Thyroid gland (tissue), 4 donors: ENCODE measurements at regions not wholly inside any gene's neighbourhood (a gene's known extent, or its start where the extent isn't known, plus 50 kb on each side); places are given as distances from the start of the nearest gene placed in this dataset.

Experiments used
- DNase-seq, 2 donors: peaks; one replicate each; pipeline ENCODE4 v3.0.0-alpha.2; 2019
- H3K27ac ChIP-seq, 3 donors: fragments of 200-600 bp; sonication (generic); 1 replicate in 2 of 3; 2 replicates in 1 of 3; pipeline ENCODE4 v1.5.1; 2016 to 2019; ENCODE audit warnings: mild to moderate bottlenecking in 1 of 3, moderate library complexity in 1 of 3
- H3K27me3 ChIP-seq: fragments of 200-600 bp; sonication (generic); one replicate; pipeline ENCODE4 v1.5.1; 2019
- H3K36me3 ChIP-seq, 2 donors: fragments of 200-600 bp; sonication (generic); one replicate each; pipeline ENCODE4 v1.5.1; 2016 to 2019
- H3K4me1 ChIP-seq, 2 donors: fragments of 200-600 bp; sonication (generic); one replicate each; pipeline ENCODE4 v1.5.1; 2017 to 2019
- H3K4me3 ChIP-seq, 3 donors: fragments of 200-600 bp; sonication (generic); replicated peaks in 1 of 3; 1 replicate in 2 of 3; 2 replicates in 1 of 3; pipeline ENCODE4 v1.5.1; 2016; ENCODE audit warnings: mild to moderate bottlenecking in 1 of 3
- H3K9me3 ChIP-seq: fragments of 200-600 bp; sonication (generic); one replicate; pipeline ENCODE4 v1.5.1; 2017
- CTCF ChIP-seq, 6 experiments: fragments of 200-600 bp in 3 of 6; fragments of 450-650 bp in 3 of 6; sonication (generic) in 3 of 6; IDR thresholded peaks; one replicate each; pipeline ENCODE4 v1.5.1; 2016 to 2019; ENCODE audit warnings: antibody characterized with exemption in 6 of 6, mild to moderate bottlenecking in 2 of 6, inconsistent platforms in 1 of 6, moderate library complexity in 1 of 6
- POLR2A ChIP-seq, 2 donors: fragments of 450-650 bp; IDR thresholded peaks; one replicate each; pipeline ENCODE4 v1.6.1; 2017; ENCODE audit warnings: antibody characterized with exemption in 2 of 2, mild to moderate bottlenecking in 2 of 2, moderate library complexity in 1 of 2
- whole genome bisulfite sequencing, 2 donors: methylation state at CpG; one replicate each; pipeline ENCODE4 v1.1.5; 2017; 5-methylcytosine and 5-hydroxymethylcytosine counted together
- intact Hi-C: fragments of 100-400 bp; cut with DNase I; formaldehyde crosslinking; loops from one replicate; pipeline ENCODE4 v1.15.1; 2023

DNA sequence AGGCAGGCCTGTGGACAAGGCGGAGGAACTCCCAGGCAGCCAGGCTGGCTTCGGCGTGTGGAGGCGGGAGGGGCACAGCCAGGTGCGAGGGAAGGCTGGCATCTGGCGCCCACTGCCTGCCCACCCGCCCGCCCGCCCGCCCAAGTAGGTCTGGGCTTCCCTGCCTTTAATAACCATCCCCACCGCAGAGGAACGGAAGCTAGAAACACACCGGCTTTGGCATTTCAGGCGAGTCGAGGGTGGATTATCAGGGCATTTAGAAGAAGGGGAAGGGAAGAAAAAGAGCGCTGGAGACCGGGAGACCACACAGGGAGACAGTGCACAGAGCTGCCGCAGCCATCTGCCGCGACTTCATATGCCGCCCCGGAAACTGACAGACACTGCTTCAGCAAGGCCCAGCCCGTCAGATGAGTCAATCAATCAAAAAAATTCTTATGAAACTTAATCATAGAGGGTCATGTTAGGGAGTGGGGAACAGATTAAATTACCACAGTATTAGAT is 199.7 kb downstream of the TSHZ3 start:
- H3K4me3 ChIP-seq: no peak overlapping the region
- H3K36me3 ChIP-seq: no peaks in the 10 kb centered on the region
- no peaks in the 10 kb centered on the region for H3K27me3 ChIP-seq
- 91 to 93% methylated on average over 14 to 23 of the region's 23 CpGs for WGBS, 2 donors
- TF ChIP-seq POLR2A (IDR thresholded peaks at IDR 0.05) (no peak), CTCF (IDR thresholded peaks at IDR 0.05) (no peak)
- intact Hi-C loops: no loop called here
- peaks cover 6 to 8% of the 10 kb centered on the region in 2 donors for H3K4me1 ChIP-seq
- H3K9me3 ChIP-seq: no peaks in the 10 kb centered on the region
- H3K27ac ChIP-seq: no peak overlapping the region
- no peak for DNase-seq

DNA sequence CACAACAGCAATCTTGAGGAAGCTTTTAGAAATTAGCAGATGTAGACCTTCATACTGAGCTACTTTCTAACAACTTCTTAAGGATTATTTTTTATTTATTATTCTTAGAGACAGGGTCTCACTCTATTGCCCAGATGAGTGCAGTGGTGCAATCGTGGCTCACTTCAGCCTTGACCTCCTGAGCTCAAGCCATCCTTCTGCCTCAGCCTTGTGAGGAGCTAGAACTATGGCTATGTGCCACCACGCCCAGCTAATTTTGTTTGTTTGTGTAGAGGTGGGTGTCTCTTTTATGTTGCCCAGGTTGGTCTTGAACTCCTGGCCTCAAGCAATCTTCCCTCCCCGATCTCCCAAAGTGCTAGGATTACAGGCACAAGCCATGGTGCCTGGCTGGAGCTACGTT is 200.6 kb downstream of the TSHZ3 start:
- Histone ChIP-seq H3K27me3 (no peaks in the 10 kb centered on the region), H3K4me3 (no peak overlapping the region), H3K4me1 (peaks cover 6 to 11% of the 10 kb centered on the region in 2 donors), H3K36me3 (no peaks in the 10 kb centered on the region), H3K9me3 (no peaks in the 10 kb centered on the region), H3K27ac (no peak overlapping the region)
- 59 to 73% methylated on average over 4 of the region's 4 CpGs for WGBS, 2 donors
- TF ChIP-seq CTCF (IDR thresholded peaks at IDR 0.05): no peak
- no peak for TF ChIP-seq POLR2A (IDR thresholded peaks at IDR 0.05)
- intact Hi-C loops: no loop called here
- DNase-seq: peak; percentile 76 to 80

DNA sequence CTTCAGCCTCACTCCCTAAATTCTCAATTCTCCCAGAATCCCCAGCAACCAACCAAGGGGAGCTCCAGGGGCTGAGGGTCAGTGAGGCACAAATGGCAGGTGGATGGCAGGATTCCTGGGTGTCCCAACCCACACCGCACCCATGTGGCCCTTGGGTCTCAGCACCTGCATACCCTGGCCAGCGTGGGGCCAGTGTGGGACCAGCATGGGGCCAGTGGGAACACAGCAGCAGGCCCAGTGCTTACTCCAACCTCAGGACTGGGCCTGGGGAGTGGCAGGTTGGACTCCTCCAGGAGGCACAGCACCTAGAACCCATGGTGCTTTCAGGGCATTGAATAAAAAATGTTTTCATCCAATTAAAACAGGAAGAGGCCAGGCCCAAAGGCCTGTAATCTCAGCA is 202.0 kb downstream of the TSHZ3 start:
- Histone ChIP-seq H3K27me3 (no peaks in the 10 kb centered on the region), H3K27ac (no peak overlapping the region), H3K4me1 (peaks cover 6 to 11% of the 10 kb centered on the region in 2 donors), H3K9me3 (no peaks in the 10 kb centered on the region), H3K4me3 (no peak overlapping the region), H3K36me3 (no peaks in the 10 kb centered on the region)
- WGBS, 2 donors: 100% methylated on average over 2 of the region's 2 CpGs; no CpG with 5 or more reads in 1 of the 2 donors
- intact Hi-C loops: no loop called here
- DNase-seq: no peak
- TF ChIP-seq CTCF (IDR thresholded peaks at IDR 0.05): no peak
- no peak for TF ChIP-seq POLR2A (IDR thresholded peaks at IDR 0.05)

DNA sequence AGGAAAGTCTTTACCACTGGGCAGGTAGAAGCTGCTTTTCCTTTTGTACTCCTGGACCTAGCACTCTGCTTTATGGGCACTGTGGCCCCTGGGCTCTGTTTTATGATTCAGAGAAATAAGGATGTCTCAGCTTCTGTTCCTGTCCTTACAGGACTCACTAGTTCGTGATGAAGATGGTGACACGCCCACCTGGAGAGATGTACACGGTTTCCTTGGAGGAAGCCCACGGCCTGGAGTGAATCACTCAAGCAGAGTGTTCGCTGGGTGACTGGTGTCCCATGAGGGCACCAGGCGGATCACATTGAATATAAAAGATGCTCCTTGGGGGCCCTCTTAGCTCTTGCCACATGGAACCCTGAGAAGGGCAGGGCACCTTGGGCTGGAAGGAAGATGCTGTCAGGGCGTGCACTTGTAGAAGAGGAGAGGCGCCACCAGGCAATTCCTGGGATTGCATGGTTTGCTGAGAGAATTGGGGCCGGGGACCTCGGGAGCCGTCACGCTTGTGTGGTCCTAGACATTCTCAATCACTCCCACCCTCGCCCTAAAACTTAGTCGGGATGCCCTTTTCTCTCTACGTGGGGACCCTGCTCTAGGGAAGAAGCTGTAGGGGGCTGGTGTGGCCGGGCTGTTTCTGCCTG is 202.6 kb downstream of the TSHZ3 start:
- 86 to 87% methylated on average over 14 to 16 of the region's 16 CpGs for WGBS, 2 donors
- intact Hi-C loops: no loop called here
- H3K27me3 ChIP-seq: no peaks in the 10 kb centered on the region
- H3K4me1 ChIP-seq: peaks cover 6 to 11% of the 10 kb centered on the region in 2 donors
- H3K9me3 ChIP-seq: no peaks in the 10 kb centered on the region
- no peak overlapping the region for H3K4me3 ChIP-seq
- TF ChIP-seq CTCF (IDR thresholded peaks at IDR 0.05) (no peak), POLR2A (IDR thresholded peaks at IDR 0.05) (no peak)
- H3K36me3 ChIP-seq: no peaks in the 10 kb centered on the region
- H3K27ac ChIP-seq: no peak overlapping the region
- no peak for DNase-seq

DNA sequence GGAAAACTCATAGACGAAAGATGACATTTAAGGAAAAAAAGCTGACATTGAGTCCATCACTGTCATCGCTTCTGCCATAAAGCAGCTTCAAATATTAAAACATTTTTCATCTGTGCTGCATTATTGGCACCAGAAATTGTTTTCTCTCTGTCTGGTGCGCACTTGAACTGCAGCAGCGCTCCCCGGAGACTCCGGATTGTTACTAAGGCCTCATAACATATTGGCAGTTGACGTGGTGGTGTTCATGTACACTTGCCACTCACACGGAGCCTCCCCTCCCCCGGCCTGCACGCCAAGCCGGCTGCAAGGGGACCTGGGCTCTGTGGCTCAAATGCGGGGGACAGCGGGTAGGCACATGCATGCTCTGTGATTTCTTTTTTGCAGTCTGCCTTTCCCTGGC is 203.2 kb downstream of the TSHZ3 start:
- Histone ChIP-seq H3K36me3 (no peaks in the 10 kb centered on the region), H3K27ac (no peak overlapping the region), H3K9me3 (no peaks in the 10 kb centered on the region), H3K27me3 (no peaks in the 10 kb centered on the region), H3K4me1 (peaks cover 6 to 11% of the 10 kb centered on the region in 2 donors), H3K4me3 (no peak overlapping the region)
- DNase-seq: no peak
- 79 to 85% methylated on average over 12 to 13 of the region's 13 CpGs for WGBS, 2 donors
- intact Hi-C loops: no loop called here
- TF ChIP-seq POLR2A (IDR thresholded peaks at IDR 0.05): no peak
- no peak for TF ChIP-seq CTCF (IDR thresholded peaks at IDR 0.05)
